K562 (cell line): ENCODE measurements at regions not wholly inside any gene's neighbourhood (a gene's known extent, or its start where the extent isn't known, plus 50 kb on each side); places are given as distances from the start of the nearest gene placed in this dataset.

Experiments
- ATAC-seq: fragments of 200-7000 bp; cut with Tn5 transposase; 3 replicates; pipeline ENCODE4 v1.9.1; 2020; ENCODE audit warnings: moderate library complexity
- BruUV-seq: library from RNA; stranded (reverse); fragments of 400-500 nt; replicated peaks from 2 replicates; lab custom pipeline; 2021; lab: Mats Ljungman, UMichigan
- CTCF ChIA-PET: fragments of 300-600 bp; formaldehyde crosslinking; extraction: SDS; loops from one replicate; lab custom pipeline; 2021; ENCODE audit warnings: low intra/inter-chr PET ratio; lab: Yijun Ruan, JAX
- POLR2A ChIA-PET: fragments of 300-600, 350-650 bp; sonication (Branson Sonifier 250); formaldehyde crosslinking; extraction: SDS; loops from one replicate; lab custom pipeline; 2021; ENCODE audit warnings: antibody characterized with exemption, inconsistent platforms; lab: Yijun Ruan, JAX
- DNase-seq, 4 experiments: peaks; one replicate each; pipeline versions ENCODE4 v3.0.0 to v3.0.0-alpha.2; 2011 to 2018; ENCODE audit warnings: low spot score in 3 of 4, mixed read lengths in 3 of 4; ENCODE audit errors: extremely low read depth in 1 of 4
- FAIRE-seq: peaks from 2 replicates; lab custom pipeline; 2011; peaks lifted over from hg19 to GRCh38; lab: Jason Lieb, UNC
- H2AFZ ChIP-seq: 2 replicates; pipeline ENCODE4 v1.6.0; 2011; ENCODE audit warnings: low read depth, low read length, control low read depth, inconsistent platforms
- H3K27ac ChIP-seq: fragments of 200-600 bp; 3 replicates; pipeline ENCODE4 v1.8.0; 2011; ENCODE audit warnings: low read depth, mild to moderate bottlenecking, control low read depth, inconsistent platforms, low read length, moderate library complexity, mixed read lengths; ENCODE audit errors: extremely low read depth
- H3K27me3 ChIP-seq, 2 experiments: fragments of 300-600 bp in 1 of 2; 2 replicates in 1 of 2; 3 replicates in 1 of 2; pipeline versions ENCODE4 v1.6.0 to v1.8.0; 2011; ENCODE audit warnings: inconsistent platforms in 2 of 2, low read length in 2 of 2, mild to moderate bottlenecking in 1 of 2, mixed read lengths in 1 of 2, moderate library complexity in 1 of 2; ENCODE audit not compliant: control insufficient read depth in 2 of 2, insufficient read depth in 2 of 2
- H3K36me3 ChIP-seq: fragments of 300-600 bp; 3 replicates; pipeline ENCODE4 v1.8.0; 2011; ENCODE audit warnings: mild to moderate bottlenecking, low read length, inconsistent platforms; ENCODE audit not compliant: control insufficient read depth, insufficient read depth
- H3K4me1 ChIP-seq, 2 experiments: fragments of 200-600 bp in 1 of 2; replicated peaks in 1 of 2; 2 replicates in 1 of 2; 3 replicates in 1 of 2; pipeline versions ENCODE4 v1.5.1 to v1.8.0; 2011; ENCODE audit warnings: inconsistent platforms in 2 of 2, low read length in 2 of 2, mild to moderate bottlenecking in 1 of 2, mixed read lengths in 1 of 2, moderate library complexity in 1 of 2; ENCODE audit not compliant: control insufficient read depth in 2 of 2, insufficient read depth in 2 of 2
- H3K4me2 ChIP-seq: 2 replicates; pipeline ENCODE4 v1.6.1; 2011; ENCODE audit warnings: low read length, control low read depth, inconsistent platforms, mixed read lengths; ENCODE audit not compliant: insufficient read depth
- H3K4me3 ChIP-seq: fragments of 200-600 bp; sonication (generic), shearing (Covaris generic); 2 replicates; pipeline ENCODE4 v1.5.1; 2016; ENCODE audit warnings: control low read depth, inconsistent platforms
- H3K79me2 ChIP-seq: fragments of 200-600 bp; 3 replicates; pipeline ENCODE4 v1.8.0; 2011; ENCODE audit warnings: low read length, inconsistent platforms; ENCODE audit not compliant: control insufficient read depth, insufficient read depth
- H3K9ac ChIP-seq, 2 experiments: 2 replicates each; pipeline versions ENCODE4 v1.6.0 to v1.6.1; 2011; ENCODE audit warnings: low read depth in 2 of 2, low read length in 2 of 2, control low read depth in 1 of 2, inconsistent platforms in 1 of 2, mild to moderate bottlenecking in 1 of 2, mixed read lengths in 1 of 2; ENCODE audit not compliant: insufficient read depth in 1 of 2
- H3K9me1 ChIP-seq: one replicate; pipeline ENCODE4 v1.6.0; 2011; ENCODE audit warnings: inconsistent platforms, mild to moderate bottlenecking, low read length, moderate library complexity; ENCODE audit not compliant: control insufficient read depth, insufficient read depth
- H3K9me3 ChIP-seq: replicated peaks from 2 replicates; pipeline ENCODE4 v1.5.1; 2011; ENCODE audit warnings: low read depth, low read length, inconsistent platforms; ENCODE audit not compliant: control insufficient read depth, insufficient read depth
- H4K20me1 ChIP-seq: replicated peaks from 2 replicates; pipeline ENCODE4 v1.6.1; 2011; ENCODE audit warnings: low read length, inconsistent platforms, mixed read lengths; ENCODE audit not compliant: control insufficient read depth, insufficient read depth
- CEBPZ ChIP-seq: fragments of 150-350 bp; IDR thresholded peaks from 2 replicates; pipeline ENCODE4 v1.6.1; 2014; ENCODE audit warnings: low read depth, mild to moderate bottlenecking, low read length, borderline replicate concordance
- TAF15 ChIP-seq: fragments of 200-400 bp; formaldehyde crosslinking; IDR thresholded peaks from 2 replicates; pipeline ENCODE4 v1.6.1; 2017; ENCODE audit warnings: mild to moderate bottlenecking, low read depth, low read length, moderate library complexity
- TCFL5 ChIP-seq: fragments of 250-450 bp; sonication (Bioruptor Pico); conservative IDR thresholded peaks from 2 replicates; pipeline ENCODE4 v1.6.1; 2021; ENCODE audit warnings: mild to moderate bottlenecking, moderate library complexity, matching md5 sums
- ZNF316 ChIP-seq: fragments of 450-650 bp; IDR thresholded peaks from 2 replicates; pipeline ENCODE4 v1.6.1; 2016
- WGBS: fragments of 100-300 bp; shearing (Covaris generic); methylation state at CpG from one replicate; pipeline ENCODE4 v1.1.6; 2016; ENCODE audit warnings: low coverage, mixed read lengths; ENCODE audit not compliant: insufficient coverage; ENCODE audit errors: missing lambda C conversion rate; 5-methylcytosine and 5-hydroxymethylcytosine counted together
- in situ Hi-C: fragments of 300-500 bp; cut with MboI; formaldehyde crosslinking; loops from 4 replicates; pipeline ENCODE4 v1.15.0; 2018; ENCODE audit warnings: inconsistent platforms, mixed read lengths
- intact Hi-C: fragments of 100-400 bp; cut with micrococcal nuclease; formaldehyde crosslinking; loops from 2 replicates; pipeline ENCODE4 v1.14.2; 2022

- intact Hi-C loops = no loop called here
- H2AFZ ChIP-seq = no peak overlapping the region
- BruUV-seq = no TSS peak
- H3K9ac ChIP-seq = no peak overlapping the region
- ATAC-seq (no peak), FAIRE-seq (no peak), DNase-seq (no peak)
- 19% methylated on average over 3 of the region's 3 CpGs for WGBS
- H3K9me3 ChIP-seq = no peaks in the 10 kb centered on the region
- in situ Hi-C loops = no loop called here
- ChIA-PET CTCF (no interaction called here), POLR2A (interaction anchor here (0.6 kb wide), 2 partner anchors 353 to 1995 kb away, joined by 3 to 4 read pairs; partner anchors contain the start of gene DYNLRB1)
- no peaks in the 10 kb centered on the region for H3K36me3 ChIP-seq
- H3K4me2 ChIP-seq = no peak overlapping the region
- no peak for TF ChIP-seq ZNF316
- TF ChIP-seq TCFL5 (CRISPR knock-in tag) = no peak
- no peak for TF ChIP-seq CEBPZ
- TF ChIP-seq TAF15 = no peak
- no peaks in the 10 kb centered on the region for H3K9me1 ChIP-seq
- no peak overlapping the region for H3K4me3 ChIP-seq
- H3K27me3 ChIP-seq = no peaks in the 10 kb centered on the region
- H4K20me1 ChIP-seq = no peaks in the 10 kb centered on the region
- no peak overlapping the region for H3K27ac ChIP-seq
- H3K79me2 ChIP-seq = no peaks in the 10 kb centered on the region
- H3K4me1 ChIP-seq = peaks cover 0 to 3% of the 10 kb centered on the region in 2 experiments; a peak in 1 of 5 replicates
Measured at GRCh38 chr20:34163307-34163706, 51.3 kb upstream of the EIF2S2 start.
